ENCODE measurements at regions not wholly inside any gene's neighbourhood (a gene's known extent, or its start where the extent isn't known, plus 50 kb on each side); places are given as distances from the start of the nearest gene placed in this dataset.

GRCh38 chr4:164700471-164700870 is 53.5 kb upstream of the SMIM31 start:
- TF ChIP-seq, protein P1, sequence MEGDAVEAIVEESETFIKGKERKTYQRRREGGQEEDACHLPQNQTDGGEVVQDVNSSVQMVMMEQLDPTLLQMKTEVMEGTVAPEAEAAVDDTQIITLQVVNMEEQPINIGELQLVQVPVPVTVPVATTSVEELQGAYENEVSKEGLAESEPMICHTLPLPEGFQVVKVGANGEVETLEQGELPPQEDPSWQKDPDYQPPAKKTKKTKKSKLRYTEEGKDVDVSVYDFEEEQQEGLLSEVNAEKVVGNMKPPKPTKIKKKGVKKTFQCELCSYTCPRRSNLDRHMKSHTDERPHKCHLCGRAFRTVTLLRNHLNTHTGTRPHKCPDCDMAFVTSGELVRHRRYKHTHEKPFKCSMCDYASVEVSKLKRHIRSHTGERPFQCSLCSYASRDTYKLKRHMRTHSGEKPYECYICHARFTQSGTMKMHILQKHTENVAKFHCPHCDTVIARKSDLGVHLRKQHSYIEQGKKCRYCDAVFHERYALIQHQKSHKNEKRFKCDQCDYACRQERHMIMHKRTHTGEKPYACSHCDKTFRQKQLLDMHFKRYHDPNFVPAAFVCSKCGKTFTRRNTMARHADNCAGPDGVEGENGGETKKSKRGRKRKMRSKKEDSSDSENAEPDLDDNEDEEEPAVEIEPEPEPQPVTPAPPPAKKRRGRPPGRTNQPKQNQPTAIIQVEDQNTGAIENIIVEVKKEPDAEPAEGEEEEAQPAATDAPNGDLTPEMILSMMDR (IDR thresholded peaks at IDR 0.05) = no peak
- no peak for TF ChIP-seq HMGXB4 (CRISPR knock-in tag; IDR thresholded peaks at IDR 0.05; ENCODE audit: borderline replicate concordance)
- no peak for TF ChIP-seq BHLHE40 (IDR thresholded peaks at IDR 0.05; ENCODE audit: low read depth, low read length)
- TF ChIP-seq HDAC2 (IDR thresholded peaks at IDR 0.05) = no peak
- TF ChIP-seq PBX3 (IDR thresholded peaks at IDR 0.05) = no peak
- TF ChIP-seq ZNF302 (CRISPR knock-in tag; IDR thresholded peaks at IDR 0.05) = no peak
- TF ChIP-seq, protein P2, sequence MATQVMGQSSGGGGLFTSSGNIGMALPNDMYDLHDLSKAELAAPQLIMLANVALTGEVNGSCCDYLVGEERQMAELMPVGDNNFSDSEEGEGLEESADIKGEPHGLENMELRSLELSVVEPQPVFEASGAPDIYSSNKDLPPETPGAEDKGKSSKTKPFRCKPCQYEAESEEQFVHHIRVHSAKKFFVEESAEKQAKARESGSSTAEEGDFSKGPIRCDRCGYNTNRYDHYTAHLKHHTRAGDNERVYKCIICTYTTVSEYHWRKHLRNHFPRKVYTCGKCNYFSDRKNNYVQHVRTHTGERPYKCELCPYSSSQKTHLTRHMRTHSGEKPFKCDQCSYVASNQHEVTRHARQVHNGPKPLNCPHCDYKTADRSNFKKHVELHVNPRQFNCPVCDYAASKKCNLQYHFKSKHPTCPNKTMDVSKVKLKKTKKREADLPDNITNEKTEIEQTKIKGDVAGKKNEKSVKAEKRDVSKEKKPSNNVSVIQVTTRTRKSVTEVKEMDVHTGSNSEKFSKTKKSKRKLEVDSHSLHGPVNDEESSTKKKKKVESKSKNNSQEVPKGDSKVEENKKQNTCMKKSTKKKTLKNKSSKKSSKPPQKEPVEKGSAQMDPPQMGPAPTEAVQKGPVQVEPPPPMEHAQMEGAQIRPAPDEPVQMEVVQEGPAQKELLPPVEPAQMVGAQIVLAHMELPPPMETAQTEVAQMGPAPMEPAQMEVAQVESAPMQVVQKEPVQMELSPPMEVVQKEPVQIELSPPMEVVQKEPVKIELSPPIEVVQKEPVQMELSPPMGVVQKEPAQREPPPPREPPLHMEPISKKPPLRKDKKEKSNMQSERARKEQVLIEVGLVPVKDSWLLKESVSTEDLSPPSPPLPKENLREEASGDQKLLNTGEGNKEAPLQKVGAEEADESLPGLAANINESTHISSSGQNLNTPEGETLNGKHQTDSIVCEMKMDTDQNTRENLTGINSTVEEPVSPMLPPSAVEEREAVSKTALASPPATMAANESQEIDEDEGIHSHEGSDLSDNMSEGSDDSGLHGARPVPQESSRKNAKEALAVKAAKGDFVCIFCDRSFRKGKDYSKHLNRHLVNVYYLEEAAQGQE (IDR thresholded peaks at IDR 0.05) = no peak
- TF ChIP-seq POLR2A (IDR thresholded peaks at IDR 0.05; ENCODE audit: low read length) = no peak
- no peak for TF ChIP-seq KDM1A (IDR thresholded peaks at IDR 0.05; ENCODE audit: low read depth)
- no peak for TF ChIP-seq EP300 (IDR thresholded peaks at IDR 0.05)
- no peak for TF ChIP-seq RCOR1 (IDR thresholded peaks at IDR 0.05; ENCODE audit: low read depth, low read length)
- TF ChIP-seq, protein P3, sequence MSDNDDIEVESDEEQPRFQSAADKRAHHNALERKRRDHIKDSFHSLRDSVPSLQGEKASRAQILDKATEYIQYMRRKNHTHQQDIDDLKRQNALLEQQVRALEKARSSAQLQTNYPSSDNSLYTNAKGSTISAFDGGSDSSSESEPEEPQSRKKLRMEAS (IDR thresholded peaks at IDR 0.05) = no peak
- TF ChIP-seq EHMT2 (IDR thresholded peaks at IDR 0.05; ENCODE audit: low read depth) = no peak

Measured in A549 (cell line).